ENCODE measurements at regions not wholly inside any gene's neighbourhood (a gene's known extent, or its start where the extent isn't known, plus 50 kb on each side); places are given as distances from the start of the nearest gene placed in this dataset.

GRCh38 chr14:106843951-106844483, 1317.6 kb downstream of the TMEM121 start:
- Mint-ChIP-seq H3K4me1 (ENCODE audit: low read depth) (peaks cover 24% of the 10 kb centered on the region), H3K27ac (peak overlapping the region; percentile 17), H3K27me3 (ENCODE audit: low read depth) (peaks cover 57% of the 10 kb centered on the region), H3K36me3 (ENCODE audit: low read depth) (no peaks in the 10 kb centered on the region), H3K9me3 (no peaks in the 10 kb centered on the region), H3K4me3 (peak overlapping the region; percentile 90)

- peaks cover 57% of the 10 kb centered on the region for H3K27me3 Mint-ChIP-seq (ENCODE audit: low read depth)
- H3K4me3 Mint-ChIP-seq, result peak overlapping the region; percentile 90
- no peaks in the 10 kb centered on the region for H3K36me3 Mint-ChIP-seq (ENCODE audit: low read depth)
- peaks cover 24% of the 10 kb centered on the region for H3K4me1 Mint-ChIP-seq (ENCODE audit: low read depth)
- H3K27ac Mint-ChIP-seq, result peak overlapping the region; percentile 60
- H3K9me3 Mint-ChIP-seq, result no peaks in the 10 kb centered on the region
Observed at GRCh38 chr14:106844608-106845285, 1318.4 kb downstream of the TMEM121 start.

GRCh38 chr14:106845286-106846087, 1319.1 kb downstream of the TMEM121 start:
- peaks cover 57% of the 10 kb centered on the region for H3K27me3 Mint-ChIP-seq (ENCODE audit: low read depth)
- no peaks in the 10 kb centered on the region for H3K36me3 Mint-ChIP-seq (ENCODE audit: low read depth)
- peaks cover 24% of the 10 kb centered on the region for H3K4me1 Mint-ChIP-seq (ENCODE audit: low read depth)
- H3K27ac Mint-ChIP-seq, result no peak overlapping the region
- no peaks in the 10 kb centered on the region for H3K9me3 Mint-ChIP-seq
- peak overlapping the region; percentile 48 for H3K4me3 Mint-ChIP-seq

GRCh38 chr14:106846218-106846617, 1319.8 kb downstream of the TMEM121 start:
- H3K36me3 Mint-ChIP-seq (ENCODE audit: low read depth), result no peaks in the 10 kb centered on the region
- no peak overlapping the region for H3K27ac Mint-ChIP-seq
- H3K9me3 Mint-ChIP-seq, result no peaks in the 10 kb centered on the region
- peaks cover 24% of the 10 kb centered on the region for H3K4me1 Mint-ChIP-seq (ENCODE audit: low read depth)
- peaks cover 57% of the 10 kb centered on the region for H3K27me3 Mint-ChIP-seq (ENCODE audit: low read depth)
- H3K4me3 Mint-ChIP-seq, result no peak overlapping the region

GRCh38 chr14:106848330-106849121, 1322.1 kb downstream of the TMEM121 start:
- peaks cover 22% of the 10 kb centered on the region for H3K4me1 Mint-ChIP-seq (ENCODE audit: low read depth)
- H3K36me3 Mint-ChIP-seq (ENCODE audit: low read depth), result no peaks in the 10 kb centered on the region
- H3K27me3 Mint-ChIP-seq (ENCODE audit: low read depth), result peaks cover 49% of the 10 kb centered on the region
- no peak overlapping the region for H3K4me3 Mint-ChIP-seq
- H3K9me3 Mint-ChIP-seq, result no peaks in the 10 kb centered on the region
- no peak overlapping the region for H3K27ac Mint-ChIP-seq

- no peak overlapping the region for H3K27ac Mint-ChIP-seq
- peaks cover 47% of the 10 kb centered on the region for H3K27me3 Mint-ChIP-seq (ENCODE audit: low read depth)
- H3K9me3 Mint-ChIP-seq, result no peaks in the 10 kb centered on the region
- no peak overlapping the region for H3K4me3 Mint-ChIP-seq
- H3K36me3 Mint-ChIP-seq (ENCODE audit: low read depth), result no peaks in the 10 kb centered on the region
- peaks cover 3% of the 10 kb centered on the region for H3K4me1 Mint-ChIP-seq (ENCODE audit: low read depth)
Observed at GRCh38 chr14:106850913-106851825, 1324.8 kb downstream of the TMEM121 start.

GRCh38 chr14:106872611-106873446, 1346.4 kb downstream of the TMEM121 start:
- H3K27ac Mint-ChIP-seq, result no peak overlapping the region
- no peak overlapping the region for H3K4me3 Mint-ChIP-seq
- H3K27me3 Mint-ChIP-seq (ENCODE audit: low read depth), result peaks cover 42% of the 10 kb centered on the region
- no peaks in the 10 kb centered on the region for H3K9me3 Mint-ChIP-seq
- H3K4me1 Mint-ChIP-seq (ENCODE audit: low read depth), result peaks cover 15% of the 10 kb centered on the region
- H3K36me3 Mint-ChIP-seq (ENCODE audit: low read depth), result no peaks in the 10 kb centered on the region

GRCh38 chr14:106874350-106874749, 1348.0 kb downstream of the TMEM121 start:
- Mint-ChIP-seq H3K27ac (no peak overlapping the region), H3K4me1 (ENCODE audit: low read depth) (peaks cover 15% of the 10 kb centered on the region), H3K27me3 (ENCODE audit: low read depth) (peaks cover 37% of the 10 kb centered on the region), H3K4me3 (no peak overlapping the region), H3K9me3 (no peaks in the 10 kb centered on the region), H3K36me3 (ENCODE audit: low read depth) (no peaks in the 10 kb centered on the region)

- H3K27ac Mint-ChIP-seq, result no peak overlapping the region
- peaks cover 37% of the 10 kb centered on the region for H3K27me3 Mint-ChIP-seq (ENCODE audit: low read depth)
- peaks cover 15% of the 10 kb centered on the region for H3K4me1 Mint-ChIP-seq (ENCODE audit: low read depth)
- H3K4me3 Mint-ChIP-seq, result no peak overlapping the region
- no peaks in the 10 kb centered on the region for H3K36me3 Mint-ChIP-seq (ENCODE audit: low read depth)
- no peaks in the 10 kb centered on the region for H3K9me3 Mint-ChIP-seq
Observed at GRCh38 chr14:106875503-106875902, 1349.1 kb downstream of the TMEM121 start.

GRCh38 chr14:106876711-106877110, 1350.3 kb downstream of the TMEM121 start:
- peaks cover 42% of the 10 kb centered on the region for H3K27me3 Mint-ChIP-seq (ENCODE audit: low read depth)
- peaks cover 15% of the 10 kb centered on the region for H3K4me1 Mint-ChIP-seq (ENCODE audit: low read depth)

GRCh38 chr14:106877517-106877916, 1351.1 kb downstream of the TMEM121 start:
- Mint-ChIP-seq H3K4me1 (ENCODE audit: low read depth) (peaks cover 15% of the 10 kb centered on the region), H3K27me3 (ENCODE audit: low read depth) (peaks cover 42% of the 10 kb centered on the region)

More at GRCh38 chr14:106876711-106877110, 1350.3 kb downstream of the TMEM121 start:
- Mint-ChIP-seq H3K36me3 (ENCODE audit: low read depth) (no peaks in the 10 kb centered on the region), H3K9me3 (no peaks in the 10 kb centered on the region), H3K27ac (no peak overlapping the region), H3K4me3 (no peak overlapping the region)

GRCh38 chr14:106879241-106879640, 1352.9 kb downstream of the TMEM121 start:
- H3K27me3 Mint-ChIP-seq (ENCODE audit: low read depth), result peaks cover 42% of the 10 kb centered on the region
- no peaks in the 10 kb centered on the region for H3K9me3 Mint-ChIP-seq
- H3K36me3 Mint-ChIP-seq (ENCODE audit: low read depth), result no peaks in the 10 kb centered on the region
- no peak overlapping the region for H3K4me3 Mint-ChIP-seq
- no peak overlapping the region for H3K27ac Mint-ChIP-seq
- peaks cover 4% of the 10 kb centered on the region for H3K4me1 Mint-ChIP-seq (ENCODE audit: low read depth)

More at GRCh38 chr14:106877517-106877916, 1351.1 kb downstream of the TMEM121 start:
- H3K36me3 Mint-ChIP-seq (ENCODE audit: low read depth), result no peaks in the 10 kb centered on the region
- no peaks in the 10 kb centered on the region for H3K9me3 Mint-ChIP-seq
- no peak overlapping the region for H3K4me3 Mint-ChIP-seq
- H3K27ac Mint-ChIP-seq, result no peak overlapping the region

- Mint-ChIP-seq H3K27ac (no peak overlapping the region), H3K36me3 (ENCODE audit: low read depth) (no peaks in the 10 kb centered on the region), H3K4me1 (ENCODE audit: low read depth) (no peaks in the 10 kb centered on the region), H3K27me3 (ENCODE audit: low read depth) (peaks cover 25% of the 10 kb centered on the region), H3K4me3 (no peak overlapping the region), H3K9me3 (no peaks in the 10 kb centered on the region)
Observed at GRCh38 chr14:106883218-106883692, 1356.9 kb downstream of the TMEM121 start.
